Dedifferentiated amniotic fluid mesenchymal stem cell (primary cell): ENCODE measurements at regions not wholly inside any gene's neighbourhood (a gene's known extent, or its start where the extent isn't known, plus 50 kb on each side); places are given as distances from the start of the nearest gene placed in this dataset.
"Not testable (repeated sequence)": the region's sequence is repeated elsewhere in the genome, so short reads cannot be mapped to it uniquely, and the experiment has no call there.

ENCODE experiments used
- DNase-seq: peaks from one replicate; pipeline ENCODE4 v3.0.0-alpha.2; 2016; ENCODE audit errors: extremely low spot score

GRCh38 chr6:145538989-145539388, 196.3 kb downstream of the EPM2A start:
- DNase-seq = no peak

- no peak for DNase-seq
Measured at GRCh38 chr6:145539831-145540230, 195.5 kb downstream of the EPM2A start.

GRCh38 chr6:145540741-145541140, 194.6 kb downstream of the EPM2A start:
- no peak for DNase-seq

GRCh38 chr6:145544041-145544440, 191.3 kb downstream of the EPM2A start:
- peak; percentile 28 for DNase-seq

- DNase-seq = no peak
Measured at GRCh38 chr6:145544514-145544913, 190.8 kb downstream of the EPM2A start.

GRCh38 chr6:145546265-145546664, 189.1 kb downstream of the EPM2A start:
- DNase-seq = no peak

- no peak for DNase-seq
Measured at GRCh38 chr6:145547594-145548335, 187.6 kb downstream of the EPM2A start.

- DNase-seq = peak; percentile 45
Measured at GRCh38 chr6:145548933-145549648, 186.2 kb downstream of the EPM2A start.

- peak; percentile 20 for DNase-seq
Measured at GRCh38 chr6:145551164-145551563, 184.2 kb downstream of the EPM2A start.

GRCh38 chr6:145555084-145555483, 180.2 kb downstream of the EPM2A start:
- DNase-seq = no peak

GRCh38 chr6:145557474-145557873, 177.8 kb downstream of the EPM2A start:
- DNase-seq = no peak

- DNase-seq = no peak
Measured at GRCh38 chr6:145559836-145560235, 175.5 kb downstream of the EPM2A start.

- no peak for DNase-seq
Measured at GRCh38 chr6:145561095-145562072, 173.9 kb downstream of the EPM2A start.

GRCh38 chr6:145562771-145563615, 172.3 kb downstream of the EPM2A start:
- DNase-seq = no peak

- no peak for DNase-seq
Measured at GRCh38 chr6:145564553-145564952, 170.8 kb downstream of the EPM2A start.

- no peak for DNase-seq
Measured at GRCh38 chr6:145567684-145568252, 167.6 kb downstream of the EPM2A start.

GRCh38 chr6:145569140-145569539, 166.2 kb downstream of the EPM2A start:
- DNase-seq = no peak

- DNase-seq = not testable (repeated sequence)
Measured at GRCh38 chr6:145570336-145570735, 165.0 kb downstream of the EPM2A start.

- DNase-seq = not testable (repeated sequence)
Measured at GRCh38 chr6:145574269-145574668, 161.1 kb downstream of the EPM2A start.
